Lung (tissue), 11 donors: ENCODE measurements at regions not wholly inside any gene's neighbourhood (a gene's known extent, or its start where the extent isn't known, plus 50 kb on each side); places are given as distances from the start of the nearest gene placed in this dataset.
"Not testable (repeated sequence)": the region's sequence is repeated elsewhere in the genome, so short reads cannot be mapped to it uniquely, and the experiment has no call there.

Source experiments
- ATAC-seq: fragments of 200-7000 bp; cut with Tn5 transposase; one replicate; pipeline ENCODE4 v1.9.1; 2020; ENCODE audit warnings: moderate number of reproducible peaks; ENCODE audit not compliant: insufficient read depth, low FRiP score
- DNase-seq, 3 donors: peaks; one replicate each; pipeline ENCODE4 v3.0.0-alpha.2; 2013 to 2017
- H3K27ac ChIP-seq, 2 donors: one replicate each; pipeline ENCODE4 v1.5.1; 2013; ENCODE audit warnings: mild to moderate bottlenecking in 2 of 2, moderate library complexity in 2 of 2, control low read depth in 1 of 2, inconsistent platforms in 1 of 2, low read depth in 1 of 2, low read length in 1 of 2
- H3K27me3 ChIP-seq, 3 donors: one replicate each; pipeline ENCODE4 v1.5.1; 2013; ENCODE audit warnings: low read length in 2 of 3; ENCODE audit not compliant: control insufficient read depth in 3 of 3, insufficient read depth in 3 of 3
- H3K36me3 ChIP-seq, 4 donors: one replicate each; pipeline ENCODE4 v1.5.1; 2013; ENCODE audit warnings: low read length in 4 of 4, mild to moderate bottlenecking in 1 of 4, moderate library complexity in 1 of 4; ENCODE audit not compliant: control insufficient read depth in 4 of 4, insufficient read depth in 4 of 4
- H3K4me1 ChIP-seq, 5 donors: one replicate each; pipeline ENCODE4 v1.5.1; 2013; ENCODE audit warnings: low read length in 5 of 5, mild to moderate bottlenecking in 2 of 5, moderate library complexity in 1 of 5; ENCODE audit not compliant: control insufficient read depth in 5 of 5, insufficient read depth in 5 of 5
- H3K4me3 ChIP-seq: one replicate; pipeline ENCODE4 v1.5.1; 2013; ENCODE audit warnings: mild to moderate bottlenecking, control low read depth, moderate library complexity
- H3K9ac ChIP-seq, 2 donors: one replicate each; pipeline ENCODE4 v1.5.1; 2013; ENCODE audit warnings: low read length in 2 of 2, control low read depth in 1 of 2; ENCODE audit not compliant: insufficient read depth in 1 of 2
- H3K9me3 ChIP-seq, 4 donors: one replicate each; pipeline ENCODE4 v1.5.1; 2013; ENCODE audit warnings: low read length in 3 of 4, mild to moderate bottlenecking in 1 of 4, moderate library complexity in 1 of 4; ENCODE audit not compliant: control insufficient read depth in 4 of 4, insufficient read depth in 3 of 4
- WGBS, 2 donors: extraction: QIAGEN DNeasy Blood & Tissue Kit; methylation state at CpG; one replicate each; pipeline ENCODE4 v1.1.7; 2013; 5-methylcytosine and 5-hydroxymethylcytosine counted together
- TF ChIP-seq, protein P1 (sequence below): IDR thresholded peaks from 2 replicates; pipeline ENCODE4 v1.5.1; 2012; ENCODE audit warnings: mild to moderate bottlenecking; ENCODE audit errors: control extremely low read depth, extremely low read depth
- donor health status: control.
- donor health status: control.
- donor health status: Bipolar disorder and iron deficiency.
- donor health status: healthy.
- donor health status: DM: yes; HTN: yes; CAD: no.

DNA sequence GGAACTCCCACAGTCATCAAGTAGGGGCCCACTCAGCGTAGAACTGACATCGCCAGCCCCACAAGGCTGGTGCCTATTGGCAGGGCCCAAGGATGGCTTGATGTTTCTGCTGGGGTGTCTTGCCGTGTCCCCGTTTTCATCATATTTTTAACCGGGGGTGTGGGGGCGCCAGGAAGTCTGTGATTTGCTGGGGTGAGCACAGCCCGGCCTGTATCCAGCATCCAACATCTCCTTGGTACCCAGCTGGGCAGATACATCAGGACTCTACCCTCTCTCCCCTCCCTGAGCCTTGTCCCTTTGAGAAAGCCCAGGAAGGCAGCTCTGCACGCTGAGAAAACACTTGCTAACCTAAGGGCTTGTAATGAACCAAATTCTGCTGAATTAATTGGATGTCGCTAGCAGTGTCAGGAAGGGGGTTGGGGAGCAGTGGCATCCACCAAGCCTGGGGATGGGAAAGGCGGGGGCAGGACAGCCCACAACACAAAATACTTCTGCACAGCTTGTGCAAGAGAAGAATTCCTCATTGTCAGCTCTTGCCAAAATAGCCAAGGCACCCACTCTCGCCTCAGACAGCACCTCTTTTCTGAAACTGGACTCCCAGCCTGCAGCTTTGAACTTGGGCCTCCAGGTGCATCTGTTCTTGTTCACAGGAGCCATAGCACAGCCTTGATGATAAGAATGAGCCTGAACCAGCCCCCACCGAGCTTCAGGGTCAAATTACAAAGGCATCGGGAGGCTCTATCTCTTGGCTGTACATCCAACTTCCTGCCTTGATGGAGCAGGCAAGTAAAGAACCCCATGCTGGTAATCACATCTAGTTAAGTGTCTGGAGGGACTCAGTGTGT is 63.7 kb upstream of the LYRM9 start:
- peaks cover 0 to 8% (median 2%) of the 10 kb centered on the region in 5 donors for H3K4me1 ChIP-seq
- peaks cover 0 to 5% (median 0%) of the 10 kb centered on the region in 3 donors for H3K27me3 ChIP-seq
- ATAC-seq (no peak), DNase-seq (peak; percentile 26 to 61 (median 30))
- no peaks in the 10 kb centered on the region for H3K36me3 ChIP-seq
- 73 to 84% methylated on average over 13 of the region's 13 CpGs for WGBS, 2 donors
- no peak overlapping the region for H3K27ac ChIP-seq
- no peaks in the 10 kb centered on the region for H3K9me3 ChIP-seq
- H3K9ac ChIP-seq = no peak overlapping the region
- H3K4me3 ChIP-seq = no peak overlapping the region
- TF ChIP-seq, protein P1, sequence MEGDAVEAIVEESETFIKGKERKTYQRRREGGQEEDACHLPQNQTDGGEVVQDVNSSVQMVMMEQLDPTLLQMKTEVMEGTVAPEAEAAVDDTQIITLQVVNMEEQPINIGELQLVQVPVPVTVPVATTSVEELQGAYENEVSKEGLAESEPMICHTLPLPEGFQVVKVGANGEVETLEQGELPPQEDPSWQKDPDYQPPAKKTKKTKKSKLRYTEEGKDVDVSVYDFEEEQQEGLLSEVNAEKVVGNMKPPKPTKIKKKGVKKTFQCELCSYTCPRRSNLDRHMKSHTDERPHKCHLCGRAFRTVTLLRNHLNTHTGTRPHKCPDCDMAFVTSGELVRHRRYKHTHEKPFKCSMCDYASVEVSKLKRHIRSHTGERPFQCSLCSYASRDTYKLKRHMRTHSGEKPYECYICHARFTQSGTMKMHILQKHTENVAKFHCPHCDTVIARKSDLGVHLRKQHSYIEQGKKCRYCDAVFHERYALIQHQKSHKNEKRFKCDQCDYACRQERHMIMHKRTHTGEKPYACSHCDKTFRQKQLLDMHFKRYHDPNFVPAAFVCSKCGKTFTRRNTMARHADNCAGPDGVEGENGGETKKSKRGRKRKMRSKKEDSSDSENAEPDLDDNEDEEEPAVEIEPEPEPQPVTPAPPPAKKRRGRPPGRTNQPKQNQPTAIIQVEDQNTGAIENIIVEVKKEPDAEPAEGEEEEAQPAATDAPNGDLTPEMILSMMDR = no peak

DNA sequence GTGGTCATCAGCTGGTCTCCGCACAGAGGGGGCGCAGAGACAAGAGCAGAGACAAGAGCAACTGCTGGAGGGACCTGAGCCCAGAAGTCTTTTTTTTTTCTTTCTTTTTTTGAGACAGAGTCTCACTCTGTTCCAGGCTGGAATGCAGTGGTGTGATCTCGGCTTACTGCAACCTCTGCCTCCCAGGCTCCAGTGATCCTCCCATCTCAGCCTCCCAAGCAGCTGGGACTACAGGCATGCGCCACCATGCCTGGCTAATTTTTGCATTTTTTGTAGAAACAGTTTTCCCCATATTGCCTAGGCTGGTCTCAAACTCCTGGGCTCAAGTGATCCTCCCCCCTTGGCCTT is 64.3 kb upstream of the LYRM9 start:
- ATAC-seq, H3K9ac ChIP-seq: not testable (repeated sequence)
- WGBS, 2 donors = 76 to 90% methylated on average over 4 of the region's 4 CpGs

DNA sequence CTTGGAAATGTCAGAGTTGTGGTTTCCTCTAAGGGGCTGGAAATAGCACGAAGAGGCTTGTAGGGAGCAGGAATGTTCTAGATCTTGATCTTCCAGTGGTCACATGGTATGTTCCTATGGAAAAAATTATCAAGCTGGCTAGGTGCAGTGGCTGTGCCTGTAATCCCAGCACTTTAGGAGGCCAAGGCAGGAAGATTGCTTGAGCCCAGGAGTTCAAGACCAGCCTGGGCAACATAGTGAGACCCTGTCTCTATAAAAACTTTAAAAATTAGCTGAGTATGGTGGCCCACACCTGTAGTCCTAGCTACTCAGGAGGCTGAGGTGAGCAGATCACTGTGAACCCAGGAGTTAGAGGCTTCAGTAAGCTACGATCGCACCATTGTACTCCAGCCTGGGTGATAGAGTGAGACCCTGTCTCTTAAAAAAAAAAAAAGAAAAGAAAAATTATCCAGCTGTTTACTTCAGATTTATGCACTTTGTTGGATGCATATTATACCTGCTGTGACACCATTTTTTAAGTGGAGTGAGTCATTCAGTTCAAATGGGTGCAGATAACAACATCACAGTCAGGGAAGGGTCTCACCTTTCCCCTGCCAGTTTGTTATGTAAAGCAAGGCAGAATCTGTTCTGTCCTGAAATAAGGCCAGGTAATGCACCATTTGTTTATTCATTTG is 65.7 kb upstream of the LYRM9 start:
- Histone ChIP-seq H3K9me3 (no peaks in the 10 kb centered on the region), H3K4me3 (no peak overlapping the region), H3K36me3 (no peaks in the 10 kb centered on the region), H3K27ac (no peak overlapping the region), H3K4me1 (peaks cover 0 to 8% (median 0%) of the 10 kb centered on the region in 5 donors), H3K27me3 (peaks cover 0 to 4% (median 0%) of the 10 kb centered on the region in 3 donors), H3K9ac (no peak overlapping the region)
- DNase-seq (no peak), ATAC-seq (no peak)
- 67 to 68% methylated on average over 3 of the region's 3 CpGs for WGBS, 2 donors
- TF ChIP-seq, protein P1 = no peak

More for the DNA sequence above, 64.3 kb upstream of the LYRM9 start:
- H3K27ac ChIP-seq, DNase-seq, H3K9me3 ChIP-seq, H3K27me3 ChIP-seq, H3K36me3 ChIP-seq, H3K4me3 ChIP-seq, H3K4me1 ChIP-seq: not testable (repeated sequence)

DNA sequence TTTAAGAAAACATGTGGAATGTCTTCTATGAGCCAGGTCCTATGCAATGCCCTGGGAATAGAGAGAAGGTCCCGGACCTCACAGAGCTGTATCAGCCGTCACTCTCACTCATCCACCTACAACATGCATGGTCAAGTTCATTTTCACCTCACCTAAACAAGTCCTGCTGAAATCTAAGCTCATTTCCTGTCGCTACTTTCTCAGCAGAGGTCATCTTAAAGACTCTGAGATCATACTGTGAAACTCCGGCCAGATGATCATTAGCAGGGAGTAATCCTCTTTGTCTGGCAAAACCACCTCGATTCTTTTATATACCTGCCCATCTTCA is 66.2 kb upstream of the LYRM9 start:
- H3K27me3 ChIP-seq = no peaks in the 10 kb centered on the region
- no peak overlapping the region for H3K4me3 ChIP-seq
- TF ChIP-seq, protein P1 = no peak
- no peak overlapping the region for H3K27ac ChIP-seq
- no peak for DNase-seq
- WGBS, 2 donors = 64 to 78% methylated on average over 5 of the region's 5 CpGs
- no peaks in the 10 kb centered on the region for H3K36me3 ChIP-seq
- no peak overlapping the region for H3K9ac ChIP-seq
- peaks cover 0 to 8% (median 0%) of the 10 kb centered on the region in 5 donors for H3K4me1 ChIP-seq
- ATAC-seq = no peak
- no peaks in the 10 kb centered on the region for H3K9me3 ChIP-seq
